NT2/D1 (cell line): ENCODE measurements at regions not wholly inside any gene's neighbourhood (a gene's known extent, or its start where the extent isn't known, plus 50 kb on each side); places are given as distances from the start of the nearest gene placed in this dataset.

Experiments
- SUZ12 ChIP-seq: IDR thresholded peaks from 2 replicates; pipeline ENCODE4 v1.6.1; 2011; ENCODE audit not compliant: insufficient read length, insufficient read depth; ENCODE audit errors: extremely low read depth
- YY1 ChIP-seq: IDR thresholded peaks from 2 replicates; pipeline ENCODE4 v1.6.1; 2011; ENCODE audit not compliant: insufficient read length, insufficient read depth
- ZNF274 ChIP-seq: IDR thresholded peaks from 2 replicates; pipeline ENCODE4 v1.6.1; 2011; ENCODE audit warnings: mild to moderate bottlenecking, low read depth, low read length

- TF ChIP-seq ZNF274 (no peak), YY1 (no peak), SUZ12 (no peak)
Measured at GRCh38 chr4:20087522-20087911, 164.2 kb upstream of the SLIT2 start.
